HepG2 (cell line): ENCODE measurements at regions not wholly inside any gene's neighbourhood (a gene's known extent, or its start where the extent isn't known, plus 50 kb on each side); places are given as distances from the start of the nearest gene placed in this dataset.

Source experiments
- CREM ChIP-seq, 2 experiments: sonication (generic) in 1 of 2; formaldehyde crosslinking in 1 of 2; IDR thresholded peaks; 2 replicates each; pipeline versions ENCODE4 v1.4.0 to v1.6.1; 2016 to 2020; ENCODE audit warnings: antibody characterized with exemption in 1 of 2, mild to moderate bottlenecking in 1 of 2, missing genetic modification reagents in 1 of 2
- CTCF ChIP-seq: sonication (generic); formaldehyde crosslinking; IDR thresholded peaks from 2 replicates; pipeline ENCODE4 v1.5.0; 2020; ENCODE audit warnings: mild to moderate bottlenecking, missing genetic modification reagents, moderate library complexity
- FOXP1 ChIP-seq, 2 experiments: fragments of 450-650 bp in 1 of 2; IDR thresholded peaks; 2 replicates each; pipeline ENCODE4 v1.6.1; 2017 to 2018; ENCODE audit warnings: antibody characterized with exemption in 1 of 2
- IRF2 ChIP-seq: IDR thresholded peaks from 2 replicates; pipeline ENCODE4 v1.6.1; 2018; ENCODE audit warnings: missing genetic modification reagents, missing compliant biosample characterization
- POLR2A ChIP-seq, 2 experiments: IDR thresholded peaks; 2 replicates each; pipeline ENCODE4 v1.6.1; 2011; ENCODE audit warnings: low read depth in 2 of 2, low read length in 2 of 2, mild to moderate bottlenecking in 1 of 2, moderate library complexity in 1 of 2; ENCODE audit not compliant: insufficient read depth in 1 of 2
- RAD21 ChIP-seq: fragments of 450-650 bp; formaldehyde crosslinking; IDR thresholded peaks from 2 replicates; pipeline ENCODE4 v1.5.0; 2020; ENCODE audit warnings: mild to moderate bottlenecking
- RFX1 ChIP-seq: fragments of 450-650 bp; IDR thresholded peaks from 2 replicates; pipeline ENCODE4 v1.6.1; 2017
- SIX1 ChIP-seq: sonication (generic); formaldehyde crosslinking; IDR thresholded peaks from 2 replicates; pipeline ENCODE4 v1.4.0; 2020; ENCODE audit warnings: missing genetic modification reagents, borderline replicate concordance
- ZBTB8A ChIP-seq: sonication (generic); formaldehyde crosslinking; IDR thresholded peaks from 2 replicates; pipeline ENCODE4 v1.4.0; 2020; ENCODE audit warnings: mild to moderate bottlenecking, low read depth, missing genetic modification reagents, borderline replicate concordance
- ZFP41 ChIP-seq: sonication (generic); formaldehyde crosslinking; IDR thresholded peaks from 2 replicates; pipeline ENCODE4 v1.4.0; 2020; ENCODE audit warnings: mild to moderate bottlenecking, missing genetic modification reagents, borderline replicate concordance
- TF ChIP-seq, protein P1 (sequence below): sonication (generic); formaldehyde crosslinking; IDR thresholded peaks from 2 replicates; pipeline ENCODE4 v1.8.0; 2022; ENCODE audit warnings: mild to moderate bottlenecking, missing genetic modification reagents, moderate library complexity

- TF ChIP-seq ZFP41 (CRISPR knock-in tag) = no peak
- no peak for TF ChIP-seq RAD21 (CRISPR knock-in tag)
- TF ChIP-seq FOXP1 (IDR thresholded peaks at IDR 0.05) = no peak
- TF ChIP-seq FOXP1 (CRISPR knock-in tag; IDR thresholded peaks at IDR 0.05) = no peak
- TF ChIP-seq RFX1 = no peak
- TF ChIP-seq, protein P1, sequence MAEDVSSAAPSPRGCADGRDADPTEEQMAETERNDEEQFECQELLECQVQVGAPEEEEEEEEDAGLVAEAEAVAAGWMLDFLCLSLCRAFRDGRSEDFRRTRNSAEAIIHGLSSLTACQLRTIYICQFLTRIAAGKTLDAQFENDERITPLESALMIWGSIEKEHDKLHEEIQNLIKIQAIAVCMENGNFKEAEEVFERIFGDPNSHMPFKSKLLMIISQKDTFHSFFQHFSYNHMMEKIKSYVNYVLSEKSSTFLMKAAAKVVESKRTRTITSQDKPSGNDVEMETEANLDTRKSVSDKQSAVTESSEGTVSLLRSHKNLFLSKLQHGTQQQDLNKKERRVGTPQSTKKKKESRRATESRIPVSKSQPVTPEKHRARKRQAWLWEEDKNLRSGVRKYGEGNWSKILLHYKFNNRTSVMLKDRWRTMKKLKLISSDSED (CRISPR knock-in tag) = no peak
- TF ChIP-seq ZBTB8A = no peak
- no peak for TF ChIP-seq SIX1 (CRISPR knock-in tag)
- no peak for TF ChIP-seq CREM (IDR thresholded peaks at IDR 0.05)
- no peak for TF ChIP-seq CREM (CRISPR knock-in tag; IDR thresholded peaks at IDR 0.05)
- no peak for TF ChIP-seq POLR2A (IDR thresholded peaks at IDR 0.05; ENCODE audit: insufficient read depth in 1 of 2, low read depth in 2 of 2, low read length in 2 of 2)
- TF ChIP-seq IRF2 = no peak
- TF ChIP-seq CTCF (CRISPR knock-in tag) = no peak
Observed at GRCh38 chr11:91796999-91797398, 427.6 kb upstream of the FAT3 start.
